ENCODE measurements at regions not wholly inside any gene's neighbourhood (a gene's known extent, or its start where the extent isn't known, plus 50 kb on each side); places are given as distances from the start of the nearest gene placed in this dataset.

DNA sequence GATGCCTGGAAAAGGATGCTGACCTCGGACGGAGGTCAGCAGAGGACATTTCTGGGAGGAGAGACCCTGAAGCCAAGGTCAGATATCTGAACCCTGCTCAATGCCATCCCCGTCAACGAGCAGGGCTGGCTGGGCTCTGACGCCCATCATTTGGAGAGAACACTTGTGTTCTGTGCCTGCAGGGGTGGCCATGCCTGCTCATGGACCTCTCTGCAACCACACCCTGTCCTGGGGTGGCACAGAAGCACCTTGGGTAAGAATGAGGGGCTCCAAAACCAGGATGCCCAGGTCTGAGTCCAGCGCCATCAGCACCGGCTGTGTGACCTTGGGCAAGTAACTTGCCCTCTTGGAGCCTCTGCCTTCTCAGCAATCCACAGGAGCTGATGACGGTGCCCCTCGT lies 293.7 kb upstream of the FOXF1 start:
- no peaks in the 10 kb centered on the region for H3K4me1 ChIP-seq (replicated peaks; ENCODE audit: insufficient read depth)
- H3K79me2 ChIP-seq (ENCODE audit: low read depth), result no peaks in the 10 kb centered on the region
- ChIA-PET CTCF (no interaction called here), POLR2A (ENCODE audit: unreplicated experiment) (interaction anchor here (0.6 kb wide), 1 partner anchor 386 kb away, joined by 5 read pairs; no protein-coding TSS in a partner anchor)
- H3F3A ChIP-seq (ENCODE audit: insufficient read depth, low read depth), result no peaks in the 10 kb centered on the region
- H3K9me3 ChIP-seq (ENCODE audit: insufficient read depth, low read depth), result no peaks in the 10 kb centered on the region
- DNase-seq, result no peak
- no peak for TF ChIP-seq EZH2 (IDR thresholded peaks at IDR 0.05; ENCODE audit: low read depth)
- TF ChIP-seq, protein P1, sequence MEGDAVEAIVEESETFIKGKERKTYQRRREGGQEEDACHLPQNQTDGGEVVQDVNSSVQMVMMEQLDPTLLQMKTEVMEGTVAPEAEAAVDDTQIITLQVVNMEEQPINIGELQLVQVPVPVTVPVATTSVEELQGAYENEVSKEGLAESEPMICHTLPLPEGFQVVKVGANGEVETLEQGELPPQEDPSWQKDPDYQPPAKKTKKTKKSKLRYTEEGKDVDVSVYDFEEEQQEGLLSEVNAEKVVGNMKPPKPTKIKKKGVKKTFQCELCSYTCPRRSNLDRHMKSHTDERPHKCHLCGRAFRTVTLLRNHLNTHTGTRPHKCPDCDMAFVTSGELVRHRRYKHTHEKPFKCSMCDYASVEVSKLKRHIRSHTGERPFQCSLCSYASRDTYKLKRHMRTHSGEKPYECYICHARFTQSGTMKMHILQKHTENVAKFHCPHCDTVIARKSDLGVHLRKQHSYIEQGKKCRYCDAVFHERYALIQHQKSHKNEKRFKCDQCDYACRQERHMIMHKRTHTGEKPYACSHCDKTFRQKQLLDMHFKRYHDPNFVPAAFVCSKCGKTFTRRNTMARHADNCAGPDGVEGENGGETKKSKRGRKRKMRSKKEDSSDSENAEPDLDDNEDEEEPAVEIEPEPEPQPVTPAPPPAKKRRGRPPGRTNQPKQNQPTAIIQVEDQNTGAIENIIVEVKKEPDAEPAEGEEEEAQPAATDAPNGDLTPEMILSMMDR (conservative IDR thresholded peaks at IDR 0.05), result no peak
- no peaks in the 10 kb centered on the region for H3K9me2 ChIP-seq (ENCODE audit: insufficient read depth)
- no peak overlapping the region for H2AFZ ChIP-seq
- no peaks in the 10 kb centered on the region for H3K36me3 ChIP-seq (ENCODE audit: low read depth)
- intact Hi-C loops (cut with micrococcal nuclease; ENCODE audit: unreplicated experiment), result no loop called here
- H3K4me2 ChIP-seq, result no peak overlapping the region
- no TSS peak for BruUV-seq (replicated peaks)
- no peak overlapping the region for H3K27ac ChIP-seq
- peaks cover 84% of the 10 kb centered on the region for H3K27me3 ChIP-seq (ENCODE audit: insufficient read depth, low read depth)
- no peak overlapping the region for H3K4me3 ChIP-seq
- H4K20me1 ChIP-seq (ENCODE audit: insufficient read depth), result no peaks in the 10 kb centered on the region

DNA sequence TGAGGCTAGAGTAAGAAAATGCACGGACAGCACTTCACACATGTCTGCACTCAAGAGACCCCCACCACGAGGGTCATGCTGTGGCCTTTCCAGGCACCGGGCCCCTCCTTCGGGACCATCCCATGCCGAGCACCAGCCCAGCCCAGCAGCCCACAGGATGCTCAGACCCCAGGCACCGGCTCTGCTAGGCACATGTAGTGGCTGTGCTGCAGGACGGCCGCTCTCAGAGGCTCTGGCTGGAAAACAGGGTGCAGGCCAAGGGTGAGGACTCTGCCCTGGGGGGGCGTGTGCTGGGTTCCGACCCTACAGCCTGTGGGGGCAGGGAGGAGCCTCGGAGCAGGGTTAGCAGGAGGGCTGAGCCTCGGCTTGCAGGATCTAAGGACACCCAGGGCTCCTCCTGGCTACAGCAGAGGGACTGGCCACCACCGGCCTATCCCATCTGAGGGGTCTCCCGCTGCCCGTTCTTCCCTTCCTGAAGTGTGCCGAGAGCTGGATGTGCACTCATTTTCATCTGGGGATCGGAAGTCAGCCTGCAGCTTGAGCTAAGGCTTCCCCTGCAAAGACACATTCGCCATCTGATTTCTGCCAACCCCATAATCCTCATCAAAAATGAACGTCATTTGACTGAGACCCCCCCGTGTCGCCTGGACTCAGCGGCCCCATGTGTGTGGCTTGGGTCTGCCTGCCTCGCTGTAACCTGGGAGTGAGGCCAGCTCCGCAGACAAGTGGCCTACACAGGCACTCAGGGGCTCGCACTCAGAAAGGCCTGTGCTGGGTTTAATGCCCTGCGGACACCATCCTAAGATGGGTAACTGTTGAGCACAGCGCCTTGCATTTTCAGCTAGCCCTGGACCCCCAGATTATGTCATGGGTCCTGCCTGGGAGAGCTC lies 293.1 kb upstream of the FOXF1 start:
- Histone ChIP-seq H3K4me3 (no peak overlapping the region), H4K20me1 (ENCODE audit: insufficient read depth) (no peaks in the 10 kb centered on the region), H3K9me2 (ENCODE audit: insufficient read depth) (no peaks in the 10 kb centered on the region), H2AFZ (no peak overlapping the region), H3K4me1 (replicated peaks; ENCODE audit: insufficient read depth) (no peaks in the 10 kb centered on the region), H3K27me3 (ENCODE audit: insufficient read depth, low read depth) (peaks cover 90% of the 10 kb centered on the region), H3F3A (ENCODE audit: insufficient read depth, low read depth) (no peaks in the 10 kb centered on the region), H3K27ac (no peak overlapping the region), H3K79me2 (ENCODE audit: low read depth) (no peaks in the 10 kb centered on the region), H3K36me3 (ENCODE audit: low read depth) (no peaks in the 10 kb centered on the region), H3K9me3 (ENCODE audit: insufficient read depth, low read depth) (no peaks in the 10 kb centered on the region), H3K4me2 (no peak overlapping the region)
- DNase-seq, result no peak
- ChIA-PET CTCF (no interaction called here), POLR2A (ENCODE audit: unreplicated experiment) (no interaction called here)
- TF ChIP-seq, protein P1 (conservative IDR thresholded peaks at IDR 0.05), result no peak
- no peak for TF ChIP-seq EZH2 (IDR thresholded peaks at IDR 0.05; ENCODE audit: low read depth)
- no TSS peak for BruUV-seq (replicated peaks)
- intact Hi-C loops (cut with micrococcal nuclease; ENCODE audit: unreplicated experiment), result no loop called here

DNA sequence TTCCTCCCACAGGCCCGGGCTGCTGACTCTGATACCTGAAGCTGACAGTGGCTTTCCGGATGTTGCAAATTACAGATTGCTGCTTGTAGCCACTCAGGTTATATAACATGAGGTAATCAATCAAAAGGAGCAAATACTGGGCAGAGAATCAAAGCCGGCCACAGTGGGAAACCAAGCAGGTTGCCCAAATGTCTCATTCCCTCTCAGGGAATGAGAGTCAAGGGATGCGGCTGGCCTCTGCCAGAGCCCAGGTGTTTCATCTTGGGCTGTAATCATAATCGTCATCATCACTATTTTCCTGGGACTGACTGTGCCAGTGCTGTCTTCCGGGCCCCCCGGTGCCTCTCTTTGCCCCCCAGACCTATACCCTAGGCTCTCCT lies 292.4 kb upstream of the FOXF1 start:
- H3K9me3 ChIP-seq (ENCODE audit: insufficient read depth, low read depth), result no peaks in the 10 kb centered on the region

More for the DNA sequence above, 292.4 kb upstream of the FOXF1 start:
- TF ChIP-seq EZH2 (IDR thresholded peaks at IDR 0.05; ENCODE audit: low read depth), result no peak
- TF ChIP-seq, protein P1 (conservative IDR thresholded peaks at IDR 0.05), result no peak
- no peak for DNase-seq
- Histone ChIP-seq H3K4me3 (no peak overlapping the region), H3K4me1 (replicated peaks; ENCODE audit: insufficient read depth) (no peaks in the 10 kb centered on the region), H3K79me2 (ENCODE audit: low read depth) (no peaks in the 10 kb centered on the region), H4K20me1 (ENCODE audit: insufficient read depth) (no peaks in the 10 kb centered on the region), H3F3A (ENCODE audit: insufficient read depth, low read depth) (no peaks in the 10 kb centered on the region), H3K4me2 (no peak overlapping the region), H3K27ac (no peak overlapping the region), H3K9me2 (ENCODE audit: insufficient read depth) (no peaks in the 10 kb centered on the region), H3K27me3 (ENCODE audit: insufficient read depth, low read depth) (peaks cover 93% of the 10 kb centered on the region), H3K36me3 (ENCODE audit: low read depth) (no peaks in the 10 kb centered on the region), H2AFZ (no peak overlapping the region)
- intact Hi-C loops (cut with micrococcal nuclease; ENCODE audit: unreplicated experiment), result no loop called here
- ChIA-PET CTCF (no interaction called here), POLR2A (ENCODE audit: unreplicated experiment) (no interaction called here)
- BruUV-seq (replicated peaks), result no TSS peak

Measured in PC-9 (cell line).